ENCODE measurements at regions not wholly inside any gene's neighbourhood (a gene's known extent, or its start where the extent isn't known, plus 50 kb on each side); places are given as distances from the start of the nearest gene placed in this dataset.
"Not testable (repeated sequence)": the region's sequence is repeated elsewhere in the genome, so short reads cannot be mapped to it uniquely, and the experiment has no call there.

- Mint-ChIP-seq H3K27me3 (no peaks in the 10 kb centered on the region), H3K9me3 (no peaks in the 10 kb centered on the region)
- CTCF ChIA-PET, result no interaction called here
These were observed 100.9 kb upstream of the CCN2 start for GRCh38 chr6:132052096-132052495.

GRCh38 chr6:132045877-132046276, 94.7 kb upstream of the CCN2 start:
- Mint-ChIP-seq H3K27ac (no peak overlapping the region), H3K36me3 (no peaks in the 10 kb centered on the region), H3K27me3 (no peaks in the 10 kb centered on the region), H3K4me1 (no peaks in the 10 kb centered on the region), H3K4me3 (no peak overlapping the region), H3K9me3 (no peaks in the 10 kb centered on the region)
- no peak for DNase-seq
- CTCF ChIA-PET, result no interaction called here

More at GRCh38 chr6:132052096-132052495, 100.9 kb upstream of the CCN2 start:
- DNase-seq, result no peak
- Mint-ChIP-seq H3K36me3 (no peaks in the 10 kb centered on the region), H3K4me3 (no peak overlapping the region), H3K4me1 (no peaks in the 10 kb centered on the region), H3K27ac (no peak overlapping the region)

GRCh38 chr6:132043148-132043547, 92.0 kb upstream of the CCN2 start:
- Mint-ChIP-seq H3K4me1 (no peaks in the 10 kb centered on the region), H3K9me3 (no peaks in the 10 kb centered on the region), H3K36me3 (no peaks in the 10 kb centered on the region), H3K27me3 (no peaks in the 10 kb centered on the region), H3K27ac (no peak overlapping the region), H3K4me3 (no peak overlapping the region)
- DNase-seq, result no peak
- CTCF ChIA-PET, result no interaction called here

GRCh38 chr6:132041706-132042105, 90.5 kb upstream of the CCN2 start:
- no peak overlapping the region for H3K27ac Mint-ChIP-seq
- H3K36me3 Mint-ChIP-seq, result no peaks in the 10 kb centered on the region
- H3K9me3 Mint-ChIP-seq, result no peaks in the 10 kb centered on the region
- no peaks in the 10 kb centered on the region for H3K27me3 Mint-ChIP-seq
- CTCF ChIA-PET, result interaction anchor here (0.5 to 1.3 kb wide), 2 partner anchors 45 to 243 kb away, joined by 3 read pairs; no protein-coding TSS in a partner anchor
- DNase-seq, result no peak
- H3K4me1 Mint-ChIP-seq, result no peaks in the 10 kb centered on the region
- no peak overlapping the region for H3K4me3 Mint-ChIP-seq

- DNase-seq, result no peak
- CTCF ChIA-PET, result no interaction called here
- no peak overlapping the region for H3K27ac Mint-ChIP-seq
- H3K9me3 Mint-ChIP-seq, result no peaks in the 10 kb centered on the region
- H3K36me3 Mint-ChIP-seq, result no peaks in the 10 kb centered on the region
- no peaks in the 10 kb centered on the region for H3K27me3 Mint-ChIP-seq
- H3K4me3 Mint-ChIP-seq, result no peak overlapping the region
- no peaks in the 10 kb centered on the region for H3K4me1 Mint-ChIP-seq
These were observed 76.9 kb upstream of the CCN2 start for GRCh38 chr6:132028029-132028428.

- H3K4me1 Mint-ChIP-seq, result no peaks in the 10 kb centered on the region
- CTCF ChIA-PET, result no interaction called here
- no peak overlapping the region for H3K27ac Mint-ChIP-seq
- H3K4me3 Mint-ChIP-seq, result no peak overlapping the region
- no peak for DNase-seq
- no peaks in the 10 kb centered on the region for H3K36me3 Mint-ChIP-seq
- no peaks in the 10 kb centered on the region for H3K9me3 Mint-ChIP-seq
- no peaks in the 10 kb centered on the region for H3K27me3 Mint-ChIP-seq
These were observed 74.3 kb upstream of the CCN2 start for GRCh38 chr6:132025468-132025867.

GRCh38 chr6:132023490-132023889, 72.3 kb upstream of the CCN2 start:
- Mint-ChIP-seq H3K36me3 (no peaks in the 10 kb centered on the region), H3K9me3 (no peaks in the 10 kb centered on the region), H3K27ac (no peak overlapping the region), H3K4me1 (no peaks in the 10 kb centered on the region), H3K27me3 (no peaks in the 10 kb centered on the region), H3K4me3 (no peak overlapping the region)
- CTCF ChIA-PET, result no interaction called here
- no peak for DNase-seq

- Mint-ChIP-seq H3K27ac (no peak overlapping the region), H3K36me3 (no peaks in the 10 kb centered on the region), H3K27me3 (no peaks in the 10 kb centered on the region), H3K9me3 (no peaks in the 10 kb centered on the region), H3K4me1 (no peaks in the 10 kb centered on the region), H3K4me3 (no peak overlapping the region)
- no peak for DNase-seq
- CTCF ChIA-PET, result no interaction called here
These were observed 70.6 kb upstream of the CCN2 start for GRCh38 chr6:132021552-132022375.

- CTCF ChIA-PET, H3K27ac Mint-ChIP-seq, H3K27me3 Mint-ChIP-seq, H3K9me3 Mint-ChIP-seq, H3K4me3 Mint-ChIP-seq, H3K36me3 Mint-ChIP-seq, H3K4me1 Mint-ChIP-seq, DNase-seq: not testable (repeated sequence)
These were observed 69.7 kb upstream of the CCN2 start for GRCh38 chr6:132020918-132021317.

GRCh38 chr6:132020138-132020581, 69.0 kb upstream of the CCN2 start:
- Mint-ChIP-seq H3K27ac (no peak overlapping the region), H3K9me3 (no peaks in the 10 kb centered on the region), H3K36me3 (no peaks in the 10 kb centered on the region), H3K27me3 (no peaks in the 10 kb centered on the region), H3K4me3 (no peak overlapping the region), H3K4me1 (no peaks in the 10 kb centered on the region)
- CTCF ChIA-PET, result no interaction called here
- no peak for DNase-seq

GRCh38 chr6:132019586-132019985, 68.4 kb upstream of the CCN2 start:
- Mint-ChIP-seq H3K27me3 (no peaks in the 10 kb centered on the region), H3K4me3 (no peak overlapping the region)

GRCh38 chr6:132017942-132018341, 66.8 kb upstream of the CCN2 start:
- Mint-ChIP-seq H3K27me3 (no peaks in the 10 kb centered on the region), H3K36me3 (no peaks in the 10 kb centered on the region), H3K4me1 (no peaks in the 10 kb centered on the region), H3K9me3 (no peaks in the 10 kb centered on the region), H3K27ac (no peak overlapping the region), H3K4me3 (no peak overlapping the region)
- CTCF ChIA-PET, result no interaction called here
- no peak for DNase-seq

More at GRCh38 chr6:132019586-132019985, 68.4 kb upstream of the CCN2 start:
- Mint-ChIP-seq H3K9me3 (no peaks in the 10 kb centered on the region), H3K36me3 (no peaks in the 10 kb centered on the region), H3K27ac (no peak overlapping the region), H3K4me1 (no peaks in the 10 kb centered on the region)
- DNase-seq, result no peak
- CTCF ChIA-PET, result no interaction called here

- H3K4me1 Mint-ChIP-seq, result no peaks in the 10 kb centered on the region
- H3K27me3 Mint-ChIP-seq, result no peaks in the 10 kb centered on the region
- H3K4me3 Mint-ChIP-seq, result no peak overlapping the region
- no peaks in the 10 kb centered on the region for H3K9me3 Mint-ChIP-seq
- no peak for DNase-seq
- CTCF ChIA-PET, result no interaction called here
- H3K27ac Mint-ChIP-seq, result no peak overlapping the region
- H3K36me3 Mint-ChIP-seq, result no peaks in the 10 kb centered on the region
These were observed 65.2 kb upstream of the CCN2 start for GRCh38 chr6:132016396-132016795.

- no peak for DNase-seq
- CTCF ChIA-PET, result no interaction called here
- Mint-ChIP-seq H3K4me1 (no peaks in the 10 kb centered on the region), H3K36me3 (no peaks in the 10 kb centered on the region), H3K27ac (no peak overlapping the region), H3K27me3 (no peaks in the 10 kb centered on the region), H3K9me3 (no peaks in the 10 kb centered on the region), H3K4me3 (no peak overlapping the region)
These were observed 60.4 kb upstream of the CCN2 start for GRCh38 chr6:132011582-132011981.

GRCh38 chr6:132009175-132009574, 58.0 kb upstream of the CCN2 start:
- Mint-ChIP-seq H3K4me3 (no peak overlapping the region), H3K27ac (no peak overlapping the region), H3K27me3 (no peaks in the 10 kb centered on the region), H3K4me1 (no peaks in the 10 kb centered on the region), H3K36me3 (no peaks in the 10 kb centered on the region), H3K9me3 (no peaks in the 10 kb centered on the region)
- CTCF ChIA-PET, result no interaction called here
- DNase-seq, result no peak

Measured in activated naive CD4-positive, alpha-beta T cell treated with anti-CD3 and anti-CD28 coated beads, Interleukin-2, amount 10 ng/mL, durations not matched to agents 7 days and 5 days (primary cell).